HG03354 (cell line): ENCODE measurements at regions not wholly inside any gene's neighbourhood (a gene's known extent, or its start where the extent isn't known, plus 50 kb on each side); places are given as distances from the start of the nearest gene placed in this dataset.
"Not testable (repeated sequence)": the region's sequence is repeated elsewhere in the genome, so short reads cannot be mapped to it uniquely, and the experiment has no call there.

Source experiments
- ATAC-seq: cut with Tn5 transposase; IDR thresholded peaks from one replicate; pipeline ENCODE4 v1.9.1; 2021; ENCODE audit warnings: mild to moderate bottlenecking; ENCODE audit not compliant: unreplicated experiment, poor library complexity, severe bottlenecking

- no peak for ATAC-seq
Observed at GRCh38 chr1:93775224-93775623, 93.6 kb upstream of the BCAR3 start.

- ATAC-seq, result no peak
Observed at GRCh38 chr1:93774707-93775106, 93.1 kb upstream of the BCAR3 start.

GRCh38 chr1:93773049-93773838 is 91.6 kb upstream of the BCAR3 start:
- ATAC-seq, result no peak

- no peak for ATAC-seq
Observed at GRCh38 chr1:93771843-93772242, 90.2 kb upstream of the BCAR3 start.

GRCh38 chr1:93770640-93771039 is 89.0 kb upstream of the BCAR3 start:
- ATAC-seq, result no peak

GRCh38 chr1:93769777-93770176 is 88.1 kb upstream of the BCAR3 start:
- no peak for ATAC-seq

- ATAC-seq, result no peak
Observed at GRCh38 chr1:93768380-93768863, 86.8 kb upstream of the BCAR3 start.

- no peak for ATAC-seq
Observed at GRCh38 chr1:93766451-93766850, 84.8 kb upstream of the BCAR3 start.

GRCh38 chr1:93765099-93765498 is 83.5 kb upstream of the BCAR3 start:
- no peak for ATAC-seq

GRCh38 chr1:93764366-93764750 is 82.7 kb upstream of the BCAR3 start:
- ATAC-seq, result no peak

- no peak for ATAC-seq
Observed at GRCh38 chr1:93763704-93764365, 82.2 kb upstream of the BCAR3 start.

- no peak for ATAC-seq
Observed at GRCh38 chr1:93758842-93759515, 77.3 kb upstream of the BCAR3 start.

- no peak for ATAC-seq
Observed at GRCh38 chr1:93757256-93758036, 75.8 kb upstream of the BCAR3 start.

- ATAC-seq, result no peak
Observed at GRCh38 chr1:93756657-93757056, 75.0 kb upstream of the BCAR3 start.

- ATAC-seq, result not testable (repeated sequence)
Observed at GRCh38 chr1:93755251-93755715, 73.6 kb upstream of the BCAR3 start.

GRCh38 chr1:93753791-93754763 is 72.4 kb upstream of the BCAR3 start:
- no peak for ATAC-seq

- no peak for ATAC-seq
Observed at GRCh38 chr1:93751377-93752250, 70.0 kb upstream of the BCAR3 start.

GRCh38 chr1:93750955-93751354 is 69.3 kb upstream of the BCAR3 start:
- ATAC-seq, result peak; percentile 65
